Upper lobe of left lung (tissue), 6 donors: ENCODE measurements at regions not wholly inside any gene's neighbourhood (a gene's known extent, or its start where the extent isn't known, plus 50 kb on each side); places are given as distances from the start of the nearest gene placed in this dataset.

Experiments used
- ATAC-seq, 2 donors: fragments of 200-7000 bp; cut with Tn5 transposase; one replicate each; pipeline ENCODE4 v1.9.1; 2022; ENCODE audit warnings: mild to moderate bottlenecking in 2 of 2, moderate library complexity in 2 of 2; ENCODE audit not compliant: low FRiP score in 2 of 2
- DNase-seq, 2 donors: peaks; one replicate each; pipeline ENCODE4 v3.0.0-alpha.2; 2019 to 2020
- H3K27ac ChIP-seq, 4 donors: fragments of 200-600 bp; sonication (generic); one replicate each; pipeline ENCODE4 v1.5.1; 2016 to 2019
- H3K27me3 ChIP-seq, 4 donors: fragments of 200-600 bp; sonication (generic); one replicate each; pipeline ENCODE4 v1.5.1; 2017 to 2019
- H3K36me3 ChIP-seq, 4 donors: fragments of 200-600 bp; sonication (generic); one replicate each; pipeline ENCODE4 v1.5.1; 2016 to 2019
- H3K4me1 ChIP-seq, 4 donors: fragments of 200-600 bp; sonication (generic); one replicate each; pipeline ENCODE4 v1.5.1; 2018 to 2019
- H3K4me3 ChIP-seq, 4 donors: fragments of 200-600 bp; sonication (generic); one replicate each; pipeline ENCODE4 v1.5.1; 2017 to 2019; ENCODE audit warnings: mild to moderate bottlenecking in 2 of 4, moderate library complexity in 1 of 4
- H3K9me3 ChIP-seq, 4 donors: fragments of 200-600 bp; sonication (generic); one replicate each; pipeline ENCODE4 v1.5.1; 2018 to 2019
- CTCF ChIP-seq, 6 experiments: fragments of 450-650 bp in 4 of 6; fragments of 200-600 bp in 2 of 6; sonication (generic) in 2 of 6; IDR thresholded peaks; one replicate each; pipeline ENCODE4 v1.5.1; 2016 to 2019; ENCODE audit warnings: antibody characterized with exemption in 6 of 6
- EP300 ChIP-seq, 4 donors: sonication (generic); formaldehyde crosslinking; IDR thresholded peaks; one replicate each; pipeline ENCODE4 v1.5.1; 2017; ENCODE audit warnings: antibody characterized with exemption in 4 of 4, control low read depth in 2 of 4
- POLR2A ChIP-seq, 4 donors: fragments of 450-650 bp; IDR thresholded peaks; one replicate each; pipeline ENCODE4 v1.5.1; 2016 to 2017; ENCODE audit warnings: antibody characterized with exemption in 4 of 4, mild to moderate bottlenecking in 2 of 4
- POLR2AphosphoS5 ChIP-seq, 2 donors: sonication (generic); formaldehyde crosslinking; IDR thresholded peaks; one replicate each; pipeline ENCODE4 v1.5.1; 2017; ENCODE audit warnings: antibody characterized with exemption in 2 of 2
- WGBS, 2 donors: methylation state at CpG; one replicate each; pipeline ENCODE4 v1.1.5; 2017 to 2018; 5-methylcytosine and 5-hydroxymethylcytosine counted together
- donor health status: DM: no; HTN: no; CAD: no; lungs with moderate emphysema.
- donor health status: DM: no; HTN: yes; CAD: no; lungs with severe emphysema.

GRCh38 chr4:83174844-83175414 lies 60.4 kb upstream of the PLAC8 start:
- DNase-seq, result no peak
- Histone ChIP-seq H3K9me3 (no peaks in the 10 kb centered on the region), H3K4me3 (no peak overlapping the region), H3K27me3 (no peaks in the 10 kb centered on the region), H3K27ac (no peak overlapping the region), H3K4me1 (no peaks in the 10 kb centered on the region), H3K36me3 (no peaks in the 10 kb centered on the region)
- no peak for ATAC-seq
- WGBS, 2 donors, result 74 to 81% methylated on average over 4 of the region's 4 CpGs
- no peak for TF ChIP-seq EP300 (IDR thresholded peaks at IDR 0.05)
- no peak for TF ChIP-seq POLR2AphosphoS5 (IDR thresholded peaks at IDR 0.05)
- no peak for TF ChIP-seq CTCF (IDR thresholded peaks at IDR 0.05)
- TF ChIP-seq POLR2A (IDR thresholded peaks at IDR 0.05), result no peak

- Histone ChIP-seq H3K4me3 (no peak overlapping the region), H3K27me3 (no peaks in the 10 kb centered on the region), H3K9me3 (no peaks in the 10 kb centered on the region), H3K36me3 (no peaks in the 10 kb centered on the region), H3K4me1 (no peaks in the 10 kb centered on the region), H3K27ac (no peak overlapping the region)
- ATAC-seq (no peak), DNase-seq (no peak)
- 78 to 81% methylated on average over 5 of the region's 5 CpGs for WGBS, 2 donors
- TF ChIP-seq POLR2AphosphoS5 (IDR thresholded peaks at IDR 0.05) (no peak), POLR2A (IDR thresholded peaks at IDR 0.05) (no peak), CTCF (IDR thresholded peaks at IDR 0.05) (no peak), EP300 (IDR thresholded peaks at IDR 0.05) (no peak)
Measured at GRCh38 chr4:83172371-83172770, 57.8 kb upstream of the PLAC8 start.

GRCh38 chr4:83171436-83172039 lies 57.0 kb upstream of the PLAC8 start:
- H3K4me1 ChIP-seq, result no peaks in the 10 kb centered on the region
- H3K4me3 ChIP-seq, result no peak overlapping the region
- H3K36me3 ChIP-seq, result no peaks in the 10 kb centered on the region
- no peaks in the 10 kb centered on the region for H3K9me3 ChIP-seq
- WGBS, 2 donors, result 57 to 59% methylated on average over 2 of the region's 2 CpGs
- TF ChIP-seq CTCF (IDR thresholded peaks at IDR 0.05), result no peak
- TF ChIP-seq POLR2A (IDR thresholded peaks at IDR 0.05), result no peak
- no peak overlapping the region for H3K27ac ChIP-seq
- H3K27me3 ChIP-seq, result no peaks in the 10 kb centered on the region
- DNase-seq, result no peak
- peak in 1 of 2 donors; percentile 35 for ATAC-seq

- Histone ChIP-seq H3K27me3 (no peaks in the 10 kb centered on the region), H3K4me1 (no peaks in the 10 kb centered on the region), H3K27ac (peak overlapping the region in 1 of 4 donors; percentile 30), H3K9me3 (no peaks in the 10 kb centered on the region), H3K4me3 (no peak overlapping the region), H3K36me3 (no peaks in the 10 kb centered on the region)
- WGBS, 2 donors, result 59 to 61% methylated on average over 4 of the region's 4 CpGs
- DNase-seq (no peak), ATAC-seq (no peak)
- no peak for TF ChIP-seq POLR2A (IDR thresholded peaks at IDR 0.05)
- no peak for TF ChIP-seq EP300 (IDR thresholded peaks at IDR 0.05)
- no peak for TF ChIP-seq CTCF (IDR thresholded peaks at IDR 0.05)
- TF ChIP-seq POLR2AphosphoS5 (IDR thresholded peaks at IDR 0.05), result no peak
Measured at GRCh38 chr4:83170952-83171399, 56.4 kb upstream of the PLAC8 start.
